Endothelial cell of umbilical vein (primary cell): ENCODE measurements at regions not wholly inside any gene's neighbourhood (a gene's known extent, or its start where the extent isn't known, plus 50 kb on each side); places are given as distances from the start of the nearest gene placed in this dataset.

Source experiments
- EZH2 ChIP-seq: IDR thresholded peaks from 2 replicates; pipeline ENCODE4 v1.6.1; 2012; ENCODE audit warnings: borderline replicate concordance, low read depth, mild to moderate bottlenecking, moderate library complexity, low read length, inconsistent platforms; ENCODE audit not compliant: severe bottlenecking
- POLR2A ChIP-seq: IDR thresholded peaks from 2 replicates; pipeline ENCODE4 v1.6.1; 2012; ENCODE audit warnings: low read depth, mild to moderate bottlenecking, control low read depth, low read length
- POLR2AphosphoS5 ChIP-seq: IDR thresholded peaks from 2 replicates; pipeline ENCODE4 v1.6.1; 2012; ENCODE audit warnings: low read depth, mild to moderate bottlenecking, control low read depth, low read length, moderate library complexity; ENCODE audit not compliant: insufficient read depth
- TF ChIP-seq, protein P1 (sequence below), 2 donors: IDR thresholded peaks; 1 replicate in 1 of 2; 2 replicates in 1 of 2; pipeline ENCODE4 v1.5.1; 2011; ENCODE audit warnings: low read length in 2 of 2, mild to moderate bottlenecking in 2 of 2, moderate library complexity in 2 of 2, control low read depth in 1 of 2, inconsistent platforms in 1 of 2, low read depth in 1 of 2; ENCODE audit not compliant: insufficient read depth in 1 of 2; ENCODE audit errors: extremely low read depth in 1 of 2
- TF ChIP-seq, protein P2 (sequence below): IDR thresholded peaks from 2 replicates; pipeline ENCODE4 v1.6.1; 2011; ENCODE audit not compliant: insufficient read depth, insufficient read length

DNA sequence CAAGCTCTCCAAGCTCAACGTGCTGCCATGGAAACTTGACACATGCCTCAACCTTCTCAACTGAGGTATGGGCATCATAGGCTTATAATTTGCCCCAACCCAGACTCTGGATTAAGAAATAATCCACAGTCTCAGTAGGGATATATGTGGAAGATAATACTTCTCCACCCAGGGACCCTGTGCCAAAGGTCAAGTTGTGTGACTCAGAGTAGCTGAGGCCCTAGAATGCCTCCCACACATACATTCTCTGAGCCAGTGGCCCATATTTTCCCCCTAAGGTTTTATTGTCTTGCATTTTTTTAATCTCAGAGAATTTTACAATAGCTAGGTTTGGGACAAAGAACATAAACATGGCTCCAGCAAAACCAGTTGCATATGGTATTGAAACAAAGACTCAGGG is 283.1 kb downstream of the IDS start:
- TF ChIP-seq, protein P1, sequence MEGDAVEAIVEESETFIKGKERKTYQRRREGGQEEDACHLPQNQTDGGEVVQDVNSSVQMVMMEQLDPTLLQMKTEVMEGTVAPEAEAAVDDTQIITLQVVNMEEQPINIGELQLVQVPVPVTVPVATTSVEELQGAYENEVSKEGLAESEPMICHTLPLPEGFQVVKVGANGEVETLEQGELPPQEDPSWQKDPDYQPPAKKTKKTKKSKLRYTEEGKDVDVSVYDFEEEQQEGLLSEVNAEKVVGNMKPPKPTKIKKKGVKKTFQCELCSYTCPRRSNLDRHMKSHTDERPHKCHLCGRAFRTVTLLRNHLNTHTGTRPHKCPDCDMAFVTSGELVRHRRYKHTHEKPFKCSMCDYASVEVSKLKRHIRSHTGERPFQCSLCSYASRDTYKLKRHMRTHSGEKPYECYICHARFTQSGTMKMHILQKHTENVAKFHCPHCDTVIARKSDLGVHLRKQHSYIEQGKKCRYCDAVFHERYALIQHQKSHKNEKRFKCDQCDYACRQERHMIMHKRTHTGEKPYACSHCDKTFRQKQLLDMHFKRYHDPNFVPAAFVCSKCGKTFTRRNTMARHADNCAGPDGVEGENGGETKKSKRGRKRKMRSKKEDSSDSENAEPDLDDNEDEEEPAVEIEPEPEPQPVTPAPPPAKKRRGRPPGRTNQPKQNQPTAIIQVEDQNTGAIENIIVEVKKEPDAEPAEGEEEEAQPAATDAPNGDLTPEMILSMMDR (IDR thresholded peaks at IDR 0.05; ENCODE audit: extremely low read depth in 1 of 2, insufficient read depth in 1 of 2, low read depth in 1 of 2, low read length in 2 of 2): no peak
- TF ChIP-seq EZH2 (no peak), POLR2A (no peak), POLR2AphosphoS5 (no peak)
- TF ChIP-seq, protein P2, sequence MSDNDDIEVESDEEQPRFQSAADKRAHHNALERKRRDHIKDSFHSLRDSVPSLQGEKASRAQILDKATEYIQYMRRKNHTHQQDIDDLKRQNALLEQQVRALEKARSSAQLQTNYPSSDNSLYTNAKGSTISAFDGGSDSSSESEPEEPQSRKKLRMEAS: no peak
